HepG2 (cell line): ENCODE measurements at regions not wholly inside any gene's neighbourhood (a gene's known extent, or its start where the extent isn't known, plus 50 kb on each side); places are given as distances from the start of the nearest gene placed in this dataset.

Experiments used
- ARNTL ChIP-seq: sonication (generic); formaldehyde crosslinking; IDR thresholded peaks from 2 replicates; pipeline ENCODE4 v1.4.0; 2020; ENCODE audit warnings: mild to moderate bottlenecking, missing genetic modification reagents
- ASH2L ChIP-seq: fragments of 300-600, 200-600 bp; sonication (generic); IDR thresholded peaks from 2 replicates; pipeline ENCODE4 v1.7.0; 2017; ENCODE audit warnings: low read depth, mild to moderate bottlenecking, moderate library complexity, mixed read lengths, low read length; ENCODE audit not compliant: insufficient read length
- HMGA1 ChIP-seq: sonication (generic); formaldehyde crosslinking; conservative IDR thresholded peaks from 2 replicates; pipeline ENCODE4 v1.4.0; 2020; ENCODE audit warnings: missing genetic modification reagents
- HNF1A ChIP-seq, 2 experiments: sonication (generic) in 1 of 2; formaldehyde crosslinking in 1 of 2; IDR thresholded peaks; 2 replicates each; pipeline versions ENCODE4 v1.4.0 to v1.6.1; 2016 to 2020; ENCODE audit warnings: borderline replicate concordance in 1 of 2, low read depth in 1 of 2, mild to moderate bottlenecking in 1 of 2, missing genetic modification reagents in 1 of 2
- MBD4 ChIP-seq: IDR thresholded peaks from 2 replicates; pipeline ENCODE4 v1.6.1; 2012; ENCODE audit warnings: low read length, inconsistent platforms, borderline replicate concordance
- MXD4 ChIP-seq: IDR thresholded peaks from 2 replicates; pipeline ENCODE4 v1.6.1; 2016; ENCODE audit warnings: mild to moderate bottlenecking, missing biosample characterization, missing genetic modification reagents
- PHF21A ChIP-seq: sonication (generic); formaldehyde crosslinking; IDR thresholded peaks from 2 replicates; pipeline ENCODE4 v1.5.0; 2020; ENCODE audit warnings: mild to moderate bottlenecking, missing genetic modification reagents
- SIX1 ChIP-seq: sonication (generic); formaldehyde crosslinking; IDR thresholded peaks from 2 replicates; pipeline ENCODE4 v1.4.0; 2020; ENCODE audit warnings: missing genetic modification reagents, borderline replicate concordance
- SMARCC2 ChIP-seq: fragments of 450-650 bp; IDR thresholded peaks from 2 replicates; pipeline ENCODE4 v1.6.1; 2017; ENCODE audit warnings: antibody characterized with exemption, mild to moderate bottlenecking
- USF2 ChIP-seq, 2 experiments: sonication (generic) in 1 of 2; formaldehyde crosslinking in 1 of 2; IDR thresholded peaks; 2 replicates each; pipeline versions ENCODE4 v1.5.1 to v1.6.1; 2011 to 2020; ENCODE audit warnings: borderline replicate concordance in 1 of 2, low read depth in 1 of 2, low read length in 1 of 2, mild to moderate bottlenecking in 1 of 2, missing genetic modification reagents in 1 of 2, moderate library complexity in 1 of 2
- WIZ ChIP-seq: sonication (generic); formaldehyde crosslinking; IDR thresholded peaks from 2 replicates; pipeline ENCODE4 v1.5.1; 2020; ENCODE audit warnings: mild to moderate bottlenecking, missing genetic modification reagents
- ZFX ChIP-seq: sonication (generic); formaldehyde crosslinking; IDR thresholded peaks from 2 replicates; pipeline ENCODE4 v1.4.0; 2020; ENCODE audit warnings: mild to moderate bottlenecking, low read depth, missing genetic modification reagents, moderate library complexity
- ZFYVE20 ChIP-seq: sonication (generic); formaldehyde crosslinking; IDR thresholded peaks from 2 replicates; pipeline ENCODE4 v1.8.0; 2023; ENCODE audit warnings: low read depth, mild to moderate bottlenecking, moderate library complexity, missing genetic modification reagents, borderline replicate concordance
- ZNF251 ChIP-seq: sonication (generic); formaldehyde crosslinking; IDR thresholded peaks from 2 replicates; pipeline ENCODE4 v1.9.0; 2021; ENCODE audit warnings: mild to moderate bottlenecking, missing genetic modification reagents
- ZNF501 ChIP-seq: sonication (generic); formaldehyde crosslinking; IDR thresholded peaks from 2 replicates; pipeline ENCODE4 v1.5.1; 2020; ENCODE audit warnings: mild to moderate bottlenecking, moderate library complexity, missing genetic modification reagents
- ZNF773 ChIP-seq: sonication (generic); formaldehyde crosslinking; IDR thresholded peaks from 2 replicates; pipeline ENCODE4 v1.4.0; 2020; ENCODE audit warnings: missing genetic modification reagents, borderline replicate concordance
- TF ChIP-seq, protein P1 (sequence below): sonication (generic); formaldehyde crosslinking; IDR thresholded peaks from 2 replicates; pipeline ENCODE4 v1.4.0; 2020; ENCODE audit warnings: missing genetic modification reagents
- TF ChIP-seq, protein P2 (sequence below): sonication (generic); formaldehyde crosslinking; IDR thresholded peaks from 2 replicates; pipeline ENCODE4 v1.4.0; 2020; ENCODE audit warnings: missing genetic modification reagents

GRCh38 chr3:72150634-72151412 lies 365.9 kb upstream of the PROK2 start (continued):
- TF ChIP-seq ZFYVE20 (CRISPR knock-in tag) (no peak), MXD4 (CRISPR knock-in tag) (no peak), USF2 (IDR thresholded peaks at IDR 0.05; ENCODE audit: low read depth, low read length) (peak; percentile 61), USF2 (CRISPR knock-in tag; IDR thresholded peaks at IDR 0.05; ENCODE audit: borderline replicate concordance) (peak; percentile 89; the same call in 1 of the 2 replicates), ZNF251 (no peak), ASH2L (peak; percentile 14), SMARCC2 (no peak), PHF21A (peak; percentile 74; the same call in 1 of the 2 replicates), ZNF501 (CRISPR knock-in tag) (no peak), ZNF773 (CRISPR knock-in tag) (no peak), WIZ (CRISPR knock-in tag) (no peak), ZFX (CRISPR knock-in tag) (peak; percentile 74), SIX1 (peak; percentile 78; the same call in 1 of the 2 replicates), ARNTL (CRISPR knock-in tag) (peak; percentile 85), HNF1A (IDR thresholded peaks at IDR 0.05; ENCODE audit: low read depth) (peak; percentile 92), HNF1A (CRISPR knock-in tag; IDR thresholded peaks at IDR 0.05; ENCODE audit: borderline replicate concordance) (peak; percentile 94; the same call in 1 of the 2 replicates), HMGA1 (no peak), MBD4 (no peak)
- TF ChIP-seq, protein P1, sequence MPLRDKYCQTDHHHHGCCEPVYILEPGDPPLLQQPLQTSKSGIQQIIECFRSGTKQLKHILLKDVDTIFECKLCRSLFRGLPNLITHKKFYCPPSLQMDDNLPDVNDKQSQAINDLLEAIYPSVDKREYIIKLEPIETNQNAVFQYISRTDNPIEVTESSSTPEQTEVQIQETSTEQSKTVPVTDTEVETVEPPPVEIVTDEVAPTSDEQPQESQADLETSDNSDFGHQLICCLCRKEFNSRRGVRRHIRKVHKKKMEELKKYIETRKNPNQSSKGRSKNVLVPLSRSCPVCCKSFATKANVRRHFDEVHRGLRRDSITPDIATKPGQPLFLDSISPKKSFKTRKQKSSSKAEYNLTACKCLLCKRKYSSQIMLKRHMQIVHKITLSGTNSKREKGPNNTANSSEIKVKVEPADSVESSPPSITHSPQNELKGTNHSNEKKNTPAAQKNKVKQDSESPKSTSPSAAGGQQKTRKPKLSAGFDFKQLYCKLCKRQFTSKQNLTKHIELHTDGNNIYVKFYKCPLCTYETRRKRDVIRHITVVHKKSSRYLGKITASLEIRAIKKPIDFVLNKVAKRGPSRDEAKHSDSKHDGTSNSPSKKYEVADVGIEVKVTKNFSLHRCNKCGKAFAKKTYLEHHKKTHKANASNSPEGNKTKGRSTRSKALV (CRISPR knock-in tag) = no peak
- TF ChIP-seq, protein P2, sequence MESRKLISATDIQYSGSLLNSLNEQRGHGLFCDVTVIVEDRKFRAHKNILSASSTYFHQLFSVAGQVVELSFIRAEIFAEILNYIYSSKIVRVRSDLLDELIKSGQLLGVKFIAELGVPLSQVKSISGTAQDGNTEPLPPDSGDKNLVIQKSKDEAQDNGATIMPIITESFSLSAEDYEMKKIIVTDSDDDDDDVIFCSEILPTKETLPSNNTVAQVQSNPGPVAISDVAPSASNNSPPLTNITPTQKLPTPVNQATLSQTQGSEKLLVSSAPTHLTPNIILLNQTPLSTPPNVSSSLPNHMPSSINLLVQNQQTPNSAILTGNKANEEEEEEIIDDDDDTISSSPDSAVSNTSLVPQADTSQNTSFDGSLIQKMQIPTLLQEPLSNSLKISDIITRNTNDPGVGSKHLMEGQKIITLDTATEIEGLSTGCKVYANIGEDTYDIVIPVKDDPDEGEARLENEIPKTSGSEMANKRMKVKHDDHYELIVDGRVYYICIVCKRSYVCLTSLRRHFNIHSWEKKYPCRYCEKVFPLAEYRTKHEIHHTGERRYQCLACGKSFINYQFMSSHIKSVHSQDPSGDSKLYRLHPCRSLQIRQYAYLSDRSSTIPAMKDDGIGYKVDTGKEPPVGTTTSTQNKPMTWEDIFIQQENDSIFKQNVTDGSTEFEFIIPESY = 0 out of 2 replicates have a peak, but pooled peaks have one; percentile 6
